SK-N-SH (cell line): ENCODE measurements at regions not wholly inside any gene's neighbourhood (a gene's known extent, or its start where the extent isn't known, plus 50 kb on each side); places are given as distances from the start of the nearest gene placed in this dataset.
"Not testable (repeated sequence)": the region's sequence is repeated elsewhere in the genome, so short reads cannot be mapped to it uniquely, and the experiment has no call there.

ENCODE experiments used
- CTCF ChIA-PET: fragments of 300-600, 350-600 bp; formaldehyde crosslinking; extraction: SDS; loops from one replicate; lab custom pipeline; 2021; lab: Yijun Ruan, JAX
- POLR2A ChIA-PET: fragments of 350-600 bp; sonication (Branson Sonifier 250); formaldehyde crosslinking; extraction: SDS; loops from one replicate; lab custom pipeline; 2020; ENCODE audit warnings: antibody characterized with exemption, inconsistent platforms; lab: Yijun Ruan, JAX
- DNase-seq: peaks from one replicate; pipeline ENCODE4 v3.0.0; 2012
- H2AFZ ChIP-seq: fragments of 200-600 bp; sonication (generic); 2 replicates; pipeline ENCODE4 v1.8.1; 2016; ENCODE audit warnings: antibody characterized with exemption, mild to moderate bottlenecking, low read depth
- H3F3A ChIP-seq: fragments of 200-600 bp; sonication (generic); replicated peaks from 2 replicates; pipeline ENCODE3; 2016; ENCODE audit warnings: antibody characterized with exemption, mild to moderate bottlenecking; ENCODE audit not compliant: insufficient read depth
- H3K27ac ChIP-seq, 2 experiments: fragments of 200-500 bp in 1 of 2; fragments of 200-600 bp in 1 of 2; sonication (Bioruptor generic) in 1 of 2; sonication (generic), shearing (Covaris generic) in 1 of 2; 2 replicates each; pipeline versions ENCODE4 v1.5.1 to v1.6.1; 2014 to 2016; ENCODE audit warnings: low read depth in 2 of 2, inconsistent platforms in 1 of 2, low read length in 1 of 2, mild to moderate bottlenecking in 1 of 2, mixed read lengths in 1 of 2
- H3K27me3 ChIP-seq: fragments of 200-600 bp; sonication (generic), shearing (Covaris generic); 2 replicates; pipeline ENCODE4 v1.6.1; 2016; ENCODE audit warnings: mixed run types; ENCODE audit not compliant: insufficient read depth
- H3K36me3 ChIP-seq, 2 experiments: fragments of 200-500 bp in 1 of 2; fragments of 200-600 bp in 1 of 2; sonication (Bioruptor generic) in 1 of 2; sonication (generic) in 1 of 2; replicated peaks in 1 of 2; 2 replicates each; pipeline versions ENCODE3 to v1.5.1; 2014 to 2016; ENCODE audit warnings: low read length in 1 of 2, mild to moderate bottlenecking in 1 of 2; ENCODE audit not compliant: insufficient read depth in 2 of 2, control insufficient read depth in 1 of 2
- H3K4me1 ChIP-seq, 2 experiments: fragments of 200-500 bp in 1 of 2; fragments of 200-600 bp in 1 of 2; sonication (Bioruptor generic) in 1 of 2; sonication (generic), shearing (Covaris generic) in 1 of 2; 2 replicates each; pipeline versions ENCODE4 v1.5.1 to v1.6.1; 2014 to 2016; ENCODE audit warnings: low read depth in 1 of 2, low read length in 1 of 2, mixed run types in 1 of 2; ENCODE audit not compliant: insufficient read depth in 2 of 2, control insufficient read depth in 1 of 2
- H3K4me2 ChIP-seq: fragments of 200-600 bp; sonication (generic), shearing (Covaris generic); 2 replicates; pipeline ENCODE4 v1.6.1; 2017; ENCODE audit warnings: mixed run types
- H3K4me3 ChIP-seq, 2 experiments: fragments of 200-500 bp in 1 of 2; fragments of 200-600 bp in 1 of 2; sonication (Bioruptor generic) in 1 of 2; sonication (generic), shearing (Covaris generic) in 1 of 2; 2 replicates each; pipeline versions ENCODE4 v1.5.1 to v1.8.1; 2014 to 2016; ENCODE audit warnings: low read depth in 2 of 2, inconsistent platforms in 1 of 2, low read length in 1 of 2, mild to moderate bottlenecking in 1 of 2, mixed read lengths in 1 of 2, moderate library complexity in 1 of 2
- H3K79me2 ChIP-seq: fragments of 200-600 bp; sonication (generic); 2 replicates; pipeline ENCODE4 v1.8.1; 2017; ENCODE audit warnings: mild to moderate bottlenecking; ENCODE audit not compliant: insufficient read depth
- H3K9ac ChIP-seq: fragments of 200-600 bp; sonication (generic); 2 replicates; pipeline ENCODE4 v1.6.1; 2017; ENCODE audit warnings: mixed run types
- H3K9me2 ChIP-seq: fragments of 200-600 bp; sonication (generic); 2 replicates; pipeline ENCODE4 v1.6.1; 2017; ENCODE audit warnings: mixed run types
- H3K9me3 ChIP-seq: fragments of 200-600 bp; sonication (generic); 2 replicates; pipeline ENCODE4 v1.6.1; 2017; ENCODE audit warnings: mixed run types, mild to moderate bottlenecking, moderate library complexity
- H4K20me1 ChIP-seq: fragments of 200-600 bp; sonication (generic); 2 replicates; pipeline ENCODE4 v1.6.1; 2017; ENCODE audit warnings: mild to moderate bottlenecking, mixed run types; ENCODE audit not compliant: insufficient read depth
- WGBS: methylation state at CpG from one replicate; pipeline ENCODE4 v1.1.6; 2017; ENCODE audit warnings: low lambda C conversion rate; 5-methylcytosine and 5-hydroxymethylcytosine counted together

DNA sequence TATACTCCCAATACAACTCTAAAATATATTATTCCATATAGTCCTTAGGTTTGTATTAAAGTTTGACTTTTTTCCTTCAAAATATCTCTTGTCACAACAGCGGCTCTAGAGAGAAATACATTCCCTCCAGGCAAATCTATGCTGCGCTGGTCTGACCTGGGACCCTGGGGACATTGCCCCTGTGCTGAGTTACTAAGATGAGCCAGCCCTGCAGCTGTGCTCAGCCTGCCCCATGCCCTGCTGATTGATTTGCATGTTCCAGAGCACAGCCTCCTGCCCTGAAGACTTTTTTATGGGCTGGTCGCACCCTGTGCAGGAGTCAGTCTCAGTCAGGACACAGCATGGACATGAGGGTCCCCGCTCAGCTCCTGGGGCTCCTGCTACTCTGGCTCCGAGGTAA lies 1170.7 kb downstream of the RPIA start:
- H3K4me3 ChIP-seq, H3K9me2 ChIP-seq, H3F3A ChIP-seq, H3K27ac ChIP-seq, H3K4me2 ChIP-seq, DNase-seq, POLR2A ChIA-PET, H3K9ac ChIP-seq, H3K79me2 ChIP-seq, H3K36me3 ChIP-seq, H3K4me1 ChIP-seq, CTCF ChIA-PET, H3K9me3 ChIP-seq, H4K20me1 ChIP-seq, H3K27me3 ChIP-seq, H2AFZ ChIP-seq: not testable (repeated sequence)
- no CpG with 5 or more reads among the region's 5 CpGs for WGBS

DNA sequence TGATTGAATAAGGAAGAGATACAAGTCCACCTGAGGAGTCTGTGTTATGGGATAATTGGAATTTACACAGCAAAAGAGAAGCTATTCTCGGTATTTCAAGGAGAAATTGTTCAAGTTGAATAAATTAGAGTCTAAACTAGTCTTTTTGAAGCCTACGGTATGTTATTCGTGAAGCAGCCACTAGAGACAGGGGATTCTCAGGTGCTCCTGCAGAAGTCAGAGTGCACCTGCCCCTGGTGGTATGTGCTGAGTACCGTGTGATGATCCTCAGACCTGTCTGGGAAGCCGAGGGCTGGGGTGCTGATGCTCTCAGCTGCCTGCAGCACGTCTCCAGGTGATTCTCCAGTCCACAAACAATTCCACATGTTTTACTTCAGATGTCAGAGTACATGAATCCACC lies 1171.7 kb downstream of the RPIA start:
- H3K4me3 ChIP-seq, DNase-seq, H3K9me2 ChIP-seq, H3K79me2 ChIP-seq, H2AFZ ChIP-seq, H3K4me2 ChIP-seq, H3K27ac ChIP-seq, H3K4me1 ChIP-seq, CTCF ChIA-PET, POLR2A ChIA-PET, H3K9ac ChIP-seq, H3K27me3 ChIP-seq, H3K36me3 ChIP-seq, H3F3A ChIP-seq, H3K9me3 ChIP-seq, H4K20me1 ChIP-seq: not testable (repeated sequence)
- no CpG with 5 or more reads among the region's 6 CpGs for WGBS

DNA sequence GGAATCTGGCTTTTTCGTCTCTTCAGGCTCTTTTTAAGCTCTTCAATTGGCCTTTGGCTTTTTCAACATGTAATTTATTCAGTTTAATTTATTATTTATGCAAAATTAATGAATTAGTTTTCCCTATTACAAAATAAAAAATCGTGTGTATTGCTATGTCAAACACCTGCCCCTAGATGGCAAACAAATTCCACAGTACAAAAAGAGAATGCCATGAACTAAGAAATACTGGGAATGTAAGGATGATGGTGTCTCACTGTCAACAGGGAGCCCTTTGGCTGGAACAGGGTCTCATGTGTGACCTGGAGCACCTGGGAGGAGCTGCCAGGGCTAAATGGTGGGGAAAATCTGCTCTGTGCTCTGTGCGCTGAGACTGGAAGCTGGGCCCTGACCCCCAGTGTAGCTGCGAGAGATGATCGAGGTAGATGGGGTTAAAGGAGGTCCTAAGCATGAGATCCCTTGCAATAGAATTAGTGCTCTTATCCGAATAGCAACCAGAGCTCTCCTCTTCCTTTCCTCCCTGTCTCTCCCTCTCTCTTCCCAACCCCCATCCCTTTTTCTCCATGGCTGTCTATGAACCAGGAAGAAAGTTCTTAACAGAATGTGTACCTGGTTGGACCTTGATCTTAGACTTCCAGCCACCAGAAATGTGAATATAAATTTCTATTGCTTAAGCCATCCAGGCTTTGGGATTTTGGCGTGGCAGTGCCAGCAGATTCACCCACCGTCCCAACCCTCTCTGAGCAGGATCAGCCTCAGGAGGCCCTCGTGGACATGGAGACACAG lies 1183.5 kb downstream of the RPIA start:
- H3K36me3 ChIP-seq, H3K27ac ChIP-seq, H3K9me3 ChIP-seq, H3K27me3 ChIP-seq, DNase-seq, H3K9ac ChIP-seq, H3K4me2 ChIP-seq, H2AFZ ChIP-seq, H3K4me1 ChIP-seq, POLR2A ChIA-PET, H3K9me2 ChIP-seq, H3K79me2 ChIP-seq, H3F3A ChIP-seq, H4K20me1 ChIP-seq, H3K4me3 ChIP-seq, CTCF ChIA-PET: not testable (repeated sequence)
- WGBS = 0% methylated on average over 1 of the region's 9 CpGs

DNA sequence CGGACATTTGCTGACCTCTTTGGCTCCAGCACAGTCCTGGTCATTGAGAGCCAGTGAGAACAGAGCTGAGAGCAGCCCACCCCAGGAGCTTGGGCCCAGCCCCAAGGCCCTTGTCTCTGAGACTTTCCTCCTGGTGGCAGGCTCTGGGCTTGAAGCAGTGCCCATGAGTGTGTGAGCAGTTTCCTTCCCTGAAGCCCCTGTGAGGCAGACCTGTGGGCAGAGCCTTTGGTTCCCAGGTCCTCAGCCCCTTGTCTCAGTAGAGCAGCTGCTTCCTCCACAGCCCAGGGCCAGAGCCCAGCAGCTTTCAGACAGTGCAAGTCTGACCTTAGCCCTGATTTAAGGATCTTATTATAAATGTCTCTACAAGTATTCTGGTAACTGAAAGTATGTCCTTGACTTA lies 1185.0 kb downstream of the RPIA start:
- H3K9me3 ChIP-seq, H3K4me3 ChIP-seq, H3K36me3 ChIP-seq, H3K27ac ChIP-seq, H4K20me1 ChIP-seq, H3F3A ChIP-seq, CTCF ChIA-PET, H3K9ac ChIP-seq, H3K79me2 ChIP-seq, POLR2A ChIA-PET, H3K4me2 ChIP-seq, H3K4me1 ChIP-seq, H3K27me3 ChIP-seq, H3K9me2 ChIP-seq, DNase-seq, H2AFZ ChIP-seq: not testable (repeated sequence)
- 0% methylated on average over 1 of the region's 1 CpG for WGBS

DNA sequence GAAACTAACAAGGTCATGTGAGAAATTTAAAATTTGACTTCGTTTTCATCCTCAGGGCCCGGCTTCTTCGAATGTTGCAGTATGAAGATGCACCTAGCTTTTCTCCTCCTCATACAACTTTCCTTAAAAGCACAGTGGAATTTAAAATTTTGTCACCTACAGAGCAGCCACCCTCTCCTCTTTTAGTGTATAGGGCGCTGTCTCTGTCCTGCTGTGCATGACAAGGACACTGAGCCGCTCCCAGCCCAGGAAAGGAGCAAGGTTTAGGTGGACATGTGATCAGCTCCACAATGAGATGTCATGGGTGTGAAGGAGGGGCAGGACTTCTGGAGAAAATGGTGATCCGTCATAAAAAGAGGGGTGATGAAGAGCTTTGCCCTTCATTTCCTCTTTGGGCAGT lies 1185.4 kb downstream of the RPIA start:
- DNase-seq, H3K9ac ChIP-seq: not testable (repeated sequence)

DNA sequence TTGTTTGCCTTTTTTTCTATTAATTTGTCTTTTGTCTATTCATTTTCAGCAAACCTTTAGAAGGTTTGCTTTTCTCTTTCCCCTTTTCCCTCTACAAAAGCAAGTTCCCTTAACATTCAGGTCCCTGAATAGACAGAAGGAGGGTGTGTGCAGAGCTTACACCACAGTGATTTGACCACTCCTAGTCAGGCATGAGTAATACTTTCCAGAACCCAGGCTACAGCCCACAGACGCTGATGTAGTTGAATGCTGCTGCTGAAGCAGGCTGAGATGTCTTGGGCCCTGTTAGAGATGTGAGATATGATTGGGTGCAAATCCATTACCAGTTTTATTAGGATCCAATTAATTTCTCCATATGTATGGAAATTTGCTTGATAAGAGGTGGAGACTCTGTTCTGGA lies 1191.4 kb downstream of the RPIA start:
- H3K79me2 ChIP-seq, H3K9me2 ChIP-seq, H3F3A ChIP-seq, DNase-seq, H3K9ac ChIP-seq, H3K36me3 ChIP-seq, H3K4me2 ChIP-seq, CTCF ChIA-PET, H3K27me3 ChIP-seq, H3K9me3 ChIP-seq, POLR2A ChIA-PET, H2AFZ ChIP-seq, H3K27ac ChIP-seq, H3K4me3 ChIP-seq, H3K4me1 ChIP-seq, H4K20me1 ChIP-seq: not testable (repeated sequence)
- WGBS = 0% methylated on average over 1 of the region's 1 CpG

More for the DNA sequence above, 1185.4 kb downstream of the RPIA start:
- H4K20me1 ChIP-seq, H3K36me3 ChIP-seq, H2AFZ ChIP-seq, POLR2A ChIA-PET, H3K4me3 ChIP-seq, H3K27me3 ChIP-seq, H3K9me2 ChIP-seq, H3K9me3 ChIP-seq, H3K4me2 ChIP-seq, CTCF ChIA-PET, H3K27ac ChIP-seq, H3F3A ChIP-seq, H3K4me1 ChIP-seq, H3K79me2 ChIP-seq: not testable (repeated sequence)
- WGBS = 3% methylated on average over 5 of the region's 6 CpGs
